ENCODE measurements at regions not wholly inside any gene's neighbourhood (a gene's known extent, or its start where the extent isn't known, plus 50 kb on each side); places are given as distances from the start of the nearest gene placed in this dataset.

- Histone ChIP-seq H3K36me3 (no peaks in the 10 kb centered on the region), H3K4me3 (no peak overlapping the region), H3K9me3 (no peaks in the 10 kb centered on the region), H3K4me1 (ENCODE audit: control insufficient read depth in 1 of 2, low read depth in 2 of 2) (peaks cover 7 to 11% of the 10 kb centered on the region in 2 donors), H3K27me3 (replicated peaks; ENCODE audit: insufficient read depth) (no peaks in the 10 kb centered on the region), H3K27ac (no peak overlapping the region)
- no peak for TF ChIP-seq CTCF (IDR thresholded peaks at IDR 0.05)
- ATAC-seq (ENCODE audit: insufficient number of reproducible peaks, low FRiP score, low read depth): no peak
- no peak for DNase-seq (ENCODE audit: low spot score)
These were observed 968.4 kb upstream of the NRXN1 start for GRCh38 chr2:52000151-52000855.

- ATAC-seq (ENCODE audit: insufficient number of reproducible peaks, low FRiP score, low read depth) (no peak), DNase-seq (ENCODE audit: low spot score) (no peak)
- Histone ChIP-seq H3K4me3 (no peak overlapping the region), H3K9me3 (no peaks in the 10 kb centered on the region), H3K27me3 (replicated peaks; ENCODE audit: insufficient read depth) (no peaks in the 10 kb centered on the region), H3K36me3 (no peaks in the 10 kb centered on the region), H3K4me1 (ENCODE audit: control insufficient read depth in 1 of 2, low read depth in 2 of 2) (peaks cover 7 to 11% of the 10 kb centered on the region in 2 donors), H3K27ac (no peak overlapping the region)
- no peak for TF ChIP-seq CTCF (IDR thresholded peaks at IDR 0.05)
These were observed 967.0 kb upstream of the NRXN1 start for GRCh38 chr2:51998890-51999289.

- Histone ChIP-seq H3K27ac (no peak overlapping the region), H3K27me3 (replicated peaks; ENCODE audit: insufficient read depth) (no peaks in the 10 kb centered on the region), H3K36me3 (no peaks in the 10 kb centered on the region), H3K4me3 (no peak overlapping the region), H3K9me3 (no peaks in the 10 kb centered on the region), H3K4me1 (ENCODE audit: control insufficient read depth in 1 of 2, low read depth in 2 of 2) (peaks cover 7 to 11% of the 10 kb centered on the region in 2 donors)
- ATAC-seq (ENCODE audit: insufficient number of reproducible peaks, low FRiP score, low read depth): no peak
- no peak for DNase-seq (ENCODE audit: low spot score)
- no peak for TF ChIP-seq CTCF (IDR thresholded peaks at IDR 0.05)
These were observed 965.6 kb upstream of the NRXN1 start for GRCh38 chr2:51997571-51997970.

- Histone ChIP-seq H3K27ac (no peak overlapping the region), H3K9me3 (no peaks in the 10 kb centered on the region), H3K4me3 (no peak overlapping the region), H3K36me3 (no peaks in the 10 kb centered on the region), H3K27me3 (replicated peaks; ENCODE audit: insufficient read depth) (no peaks in the 10 kb centered on the region), H3K4me1 (ENCODE audit: control insufficient read depth in 1 of 2, low read depth in 2 of 2) (peaks cover 7 to 11% of the 10 kb centered on the region in 2 donors)
- no peak for ATAC-seq (ENCODE audit: insufficient number of reproducible peaks, low FRiP score, low read depth)
- no peak for DNase-seq (ENCODE audit: low spot score)
- no peak for TF ChIP-seq CTCF (IDR thresholded peaks at IDR 0.05)
These were observed 963.4 kb upstream of the NRXN1 start for GRCh38 chr2:51995293-51995692.

- Histone ChIP-seq H3K27ac (no peak overlapping the region), H3K36me3 (no peaks in the 10 kb centered on the region), H3K4me1 (ENCODE audit: control insufficient read depth in 1 of 2, low read depth in 2 of 2) (peaks cover 7 to 11% of the 10 kb centered on the region in 2 donors), H3K27me3 (replicated peaks; ENCODE audit: insufficient read depth) (no peaks in the 10 kb centered on the region), H3K9me3 (no peaks in the 10 kb centered on the region), H3K4me3 (no peak overlapping the region)
- no peak for DNase-seq (ENCODE audit: low spot score)
- no peak for ATAC-seq (ENCODE audit: insufficient number of reproducible peaks, low FRiP score, low read depth)
- TF ChIP-seq CTCF (IDR thresholded peaks at IDR 0.05): no peak
These were observed 962.3 kb upstream of the NRXN1 start for GRCh38 chr2:51994123-51994763.

All from thoracic aorta (tissue), 2 donors.